ENCODE measurements at regions not wholly inside any gene's neighbourhood (a gene's known extent, or its start where the extent isn't known, plus 50 kb on each side); places are given as distances from the start of the nearest gene placed in this dataset.

DNA sequence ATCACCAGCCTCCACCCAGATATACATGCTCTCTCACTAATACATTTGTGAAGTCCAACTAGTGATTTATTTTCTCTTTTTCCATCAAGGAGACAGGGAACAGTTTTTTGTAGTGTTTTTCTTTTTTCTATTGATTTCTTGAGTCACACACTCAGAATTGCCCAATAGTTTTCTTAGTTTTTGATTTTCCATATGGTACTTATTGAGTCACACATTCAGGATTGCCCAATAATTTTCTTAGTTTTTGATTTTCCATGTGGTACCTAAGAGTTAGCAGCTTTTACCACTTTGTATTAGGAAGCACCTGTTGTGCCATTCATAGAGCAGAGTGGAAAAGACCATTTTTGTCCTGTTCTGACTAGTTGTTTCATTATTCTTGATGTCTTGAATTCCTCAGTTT is 1268.8 kb downstream of the EPHA7 start:
- Histone ChIP-seq H3K4me2 (ENCODE audit: extremely low read depth, insufficient read depth, low read length) (no peak overlapping the region), H3K27me3 (ENCODE audit: control insufficient read depth, insufficient read depth, low read length) (no peaks in the 10 kb centered on the region), H3K9ac (ENCODE audit: insufficient read depth, low read length) (no peak overlapping the region), H3K79me2 (ENCODE audit: control insufficient read depth, insufficient read depth, low read length) (no peaks in the 10 kb centered on the region), H3K4me3 (replicated peaks in 1 of 4; ENCODE audit: control extremely low read depth in 1 of 4, insufficient read depth in 1 of 4, low read depth in 3 of 4, low read length in 4 of 4) (no peak overlapping the region), H3K27ac (ENCODE audit: insufficient read depth, low read length) (no peak overlapping the region), H3K4me1 (ENCODE audit: control insufficient read depth, extremely low read depth, insufficient read depth, low read length) (no peaks in the 10 kb centered on the region), H2AFZ (ENCODE audit: low read length) (no peak overlapping the region), H3K9me3 (ENCODE audit: control insufficient read depth, insufficient read depth, low read depth, low read length) (no peaks in the 10 kb centered on the region), H4K20me1 (ENCODE audit: control insufficient read depth, extremely low read depth, insufficient read depth, low read length) (no peaks in the 10 kb centered on the region), H3K36me3 (ENCODE audit: control insufficient read depth, insufficient read depth, low read length) (no peaks in the 10 kb centered on the region)
- no peak for TF ChIP-seq CTCF (conservative IDR thresholded peaks at IDR 0.05 in 1 of 2, IDR thresholded peaks at IDR 0.05 in 1 of 2; ENCODE audit: low read depth in 1 of 2, low read length in 2 of 2)
- DNase-seq (ENCODE audit: low read depth in 2 of 2) = peak in 1 of 2 donors; percentile 51

DNA sequence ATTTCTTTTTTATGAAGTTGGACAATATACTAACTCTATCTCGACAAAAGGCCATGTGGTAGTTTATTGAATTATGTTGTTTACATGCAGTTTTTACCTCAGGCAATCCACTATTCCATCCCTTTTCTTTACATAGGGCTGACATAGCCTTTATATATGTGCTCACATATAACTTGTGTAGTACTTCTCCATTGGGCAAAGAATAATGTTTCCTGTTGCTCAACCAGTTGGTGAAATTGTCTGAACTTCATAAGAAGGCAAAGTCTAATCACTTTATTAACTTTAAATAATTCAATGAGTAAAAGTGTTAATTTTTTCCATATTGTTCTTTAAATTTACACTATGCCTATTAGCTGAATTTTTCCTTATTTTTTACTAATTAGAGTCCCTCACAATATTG is 1272.1 kb downstream of the EPHA7 start:
- H3K4me2 ChIP-seq (ENCODE audit: extremely low read depth, insufficient read depth, low read length) = no peak overlapping the region
- H3K4me3 ChIP-seq (replicated peaks in 1 of 4; ENCODE audit: control extremely low read depth in 1 of 4, insufficient read depth in 1 of 4, low read depth in 3 of 4, low read length in 4 of 4) = no peak overlapping the region
- no peaks in the 10 kb centered on the region for H3K4me1 ChIP-seq (ENCODE audit: control insufficient read depth, extremely low read depth, insufficient read depth, low read length)
- no peaks in the 10 kb centered on the region for H4K20me1 ChIP-seq (ENCODE audit: control insufficient read depth, extremely low read depth, insufficient read depth, low read length)
- H3K9ac ChIP-seq (ENCODE audit: insufficient read depth, low read length) = no peak overlapping the region
- no peak for DNase-seq (ENCODE audit: low read depth in 2 of 2)
- TF ChIP-seq EZH2 (IDR thresholded peaks at IDR 0.05; ENCODE audit: low read length, missing control alignments) (no peak), CTCF (conservative IDR thresholded peaks at IDR 0.05 in 1 of 2, IDR thresholded peaks at IDR 0.05 in 1 of 2; ENCODE audit: low read depth in 1 of 2, low read length in 2 of 2) (no peak)
- H3K9me3 ChIP-seq (ENCODE audit: control insufficient read depth, insufficient read depth, low read depth, low read length) = no peaks in the 10 kb centered on the region
- no peak overlapping the region for H2AFZ ChIP-seq (ENCODE audit: low read length)
- no peaks in the 10 kb centered on the region for H3K27me3 ChIP-seq (ENCODE audit: control insufficient read depth, insufficient read depth, low read length)
- H3K36me3 ChIP-seq (ENCODE audit: control insufficient read depth, insufficient read depth, low read length) = no peaks in the 10 kb centered on the region
- H3K79me2 ChIP-seq (ENCODE audit: control insufficient read depth, insufficient read depth, low read length) = no peaks in the 10 kb centered on the region
- no peak overlapping the region for H3K27ac ChIP-seq (ENCODE audit: insufficient read depth, low read length)

DNA sequence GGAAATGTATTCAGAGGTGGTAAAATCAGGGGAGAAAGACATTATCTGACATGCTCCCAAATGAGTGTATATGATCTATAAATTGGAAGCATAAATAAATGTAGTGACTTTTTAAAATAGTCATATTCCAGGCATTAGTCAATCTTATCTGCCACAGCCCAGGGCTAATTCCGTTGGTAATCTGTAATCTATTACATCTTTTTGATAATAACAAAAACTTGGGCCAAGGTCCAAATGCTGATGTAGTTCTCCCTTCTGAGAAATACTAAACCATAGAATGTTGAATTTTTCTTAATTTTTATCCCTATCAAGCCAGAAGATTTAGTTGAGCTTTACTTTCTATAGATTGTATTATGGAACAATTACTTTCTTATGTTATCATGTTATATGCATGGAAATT is 1279.8 kb downstream of the EPHA7 start:
- no peak for DNase-seq (ENCODE audit: low read depth in 2 of 2)
- Histone ChIP-seq H3K27ac (ENCODE audit: insufficient read depth, low read length) (no peak overlapping the region), H3K4me1 (ENCODE audit: control insufficient read depth, extremely low read depth, insufficient read depth, low read length) (no peaks in the 10 kb centered on the region), H3K4me2 (ENCODE audit: extremely low read depth, insufficient read depth, low read length) (no peak overlapping the region), H3K9ac (ENCODE audit: insufficient read depth, low read length) (no peak overlapping the region), H3K36me3 (ENCODE audit: control insufficient read depth, insufficient read depth, low read length) (no peaks in the 10 kb centered on the region), H2AFZ (ENCODE audit: low read length) (no peak overlapping the region), H3K27me3 (ENCODE audit: control insufficient read depth, insufficient read depth, low read length) (no peaks in the 10 kb centered on the region), H3K79me2 (ENCODE audit: control insufficient read depth, insufficient read depth, low read length) (no peaks in the 10 kb centered on the region), H4K20me1 (ENCODE audit: control insufficient read depth, extremely low read depth, insufficient read depth, low read length) (no peaks in the 10 kb centered on the region), H3K9me3 (ENCODE audit: control insufficient read depth, insufficient read depth, low read depth, low read length) (no peaks in the 10 kb centered on the region), H3K4me3 (replicated peaks in 1 of 4; ENCODE audit: control extremely low read depth in 1 of 4, insufficient read depth in 1 of 4, low read depth in 3 of 4, low read length in 4 of 4) (no peak overlapping the region)
- TF ChIP-seq CTCF (conservative IDR thresholded peaks at IDR 0.05 in 1 of 2, IDR thresholded peaks at IDR 0.05 in 1 of 2; ENCODE audit: low read depth in 1 of 2, low read length in 2 of 2) (no peak), EZH2 (IDR thresholded peaks at IDR 0.05; ENCODE audit: low read length, missing control alignments) (no peak)

Data from fibroblast of lung (primary cell).